ENCODE measurements at regions not wholly inside any gene's neighbourhood (a gene's known extent, or its start where the extent isn't known, plus 50 kb on each side); places are given as distances from the start of the nearest gene placed in this dataset.

DNA sequence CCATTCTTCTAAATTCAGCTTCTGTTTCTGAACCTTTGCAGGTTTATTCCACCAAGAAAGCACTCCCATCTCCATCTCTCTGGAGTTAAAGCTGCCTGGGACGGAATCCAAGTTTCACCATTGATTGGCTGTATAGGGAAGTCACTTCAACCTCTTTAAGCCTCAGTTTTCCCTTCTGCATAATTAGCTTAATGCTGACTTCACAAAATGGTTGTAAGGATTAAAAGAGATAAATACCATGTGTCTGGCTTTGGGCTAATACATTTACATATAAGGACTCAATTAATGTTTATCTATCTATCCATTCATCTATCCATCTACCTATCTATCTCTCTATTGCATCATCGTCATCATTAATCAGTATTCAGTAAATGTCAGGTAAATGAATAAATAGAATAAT lies 629.6 kb upstream of the MGMT start:
- no peak for DNase-seq

DNA sequence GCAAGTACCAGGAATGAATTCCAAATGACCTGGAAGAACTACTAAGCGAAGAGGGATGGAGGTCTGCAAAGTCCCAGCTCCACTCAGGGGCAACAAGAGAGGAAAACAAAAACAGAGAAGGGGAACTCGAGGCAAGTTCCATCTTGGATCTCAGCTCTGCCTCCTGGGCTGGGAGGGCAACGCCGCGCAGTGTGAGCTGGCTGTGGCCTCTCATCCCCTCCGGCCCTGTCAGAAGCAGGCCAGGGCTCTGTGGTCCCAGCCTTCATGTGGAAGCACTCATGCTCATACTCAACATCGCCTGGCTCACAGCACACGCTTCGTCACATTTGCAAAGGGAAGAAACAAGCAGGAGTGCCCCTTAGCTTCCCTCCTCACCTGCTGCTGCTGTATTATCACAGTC lies 627.9 kb upstream of the MGMT start:
- DNase-seq = no peak

DNA sequence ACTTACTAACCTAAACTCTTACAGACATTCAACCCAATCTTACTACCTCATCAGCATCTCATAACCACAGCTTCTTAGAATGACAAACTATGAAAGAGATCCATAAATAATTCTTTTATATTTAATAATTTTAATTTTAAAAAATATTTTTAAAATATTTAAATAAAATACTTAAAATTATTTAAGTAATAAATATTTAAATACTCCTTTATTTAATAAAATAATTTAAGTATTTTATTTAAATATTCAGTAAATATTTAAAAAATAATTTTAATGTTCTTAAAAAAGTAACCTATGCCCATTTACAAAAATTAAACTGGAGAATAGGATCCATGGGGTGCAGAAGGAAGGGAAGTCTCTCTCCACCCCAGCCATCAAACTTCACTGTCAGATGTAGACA lies 627.3 kb upstream of the MGMT start:
- DNase-seq = no peak

DNA sequence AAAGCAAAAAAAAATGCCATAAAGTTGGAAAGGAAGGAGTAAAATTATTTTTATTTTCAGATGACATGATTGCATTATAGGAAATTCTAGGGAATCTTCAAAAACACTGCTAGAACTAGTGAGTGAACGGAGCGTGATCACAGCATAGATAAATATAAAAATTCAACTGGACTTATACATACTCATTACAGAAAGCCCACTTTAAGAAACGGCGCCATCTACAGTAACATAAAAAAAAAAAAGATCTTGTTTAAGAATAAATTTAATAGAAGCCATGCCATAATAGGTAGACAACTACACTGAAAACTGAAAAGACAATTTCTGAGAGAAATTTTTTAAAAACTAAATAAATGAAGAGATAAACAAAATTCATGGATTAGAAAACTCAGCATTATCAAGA lies 623.1 kb upstream of the MGMT start:
- no peak for DNase-seq

DNA sequence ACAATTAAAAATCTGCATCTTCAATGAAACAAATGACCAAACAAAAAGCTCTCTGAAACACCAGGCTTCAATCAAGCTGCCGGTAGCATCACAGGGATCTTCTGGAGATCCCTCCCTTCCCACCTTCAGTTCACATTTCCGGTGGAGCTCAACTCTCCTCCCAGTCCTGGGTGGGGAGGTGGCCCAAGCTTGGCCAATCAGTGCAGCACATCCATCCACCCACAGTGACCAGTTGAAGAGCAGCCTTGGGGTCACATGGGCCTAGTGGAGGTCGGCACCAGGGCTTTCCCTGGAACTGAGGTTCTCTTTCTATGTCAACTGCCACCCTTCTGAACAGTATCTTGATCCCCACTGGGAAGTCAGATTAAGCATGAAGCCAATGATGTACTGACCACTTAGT lies 620.1 kb upstream of the MGMT start:
- no peak for DNase-seq

DNA sequence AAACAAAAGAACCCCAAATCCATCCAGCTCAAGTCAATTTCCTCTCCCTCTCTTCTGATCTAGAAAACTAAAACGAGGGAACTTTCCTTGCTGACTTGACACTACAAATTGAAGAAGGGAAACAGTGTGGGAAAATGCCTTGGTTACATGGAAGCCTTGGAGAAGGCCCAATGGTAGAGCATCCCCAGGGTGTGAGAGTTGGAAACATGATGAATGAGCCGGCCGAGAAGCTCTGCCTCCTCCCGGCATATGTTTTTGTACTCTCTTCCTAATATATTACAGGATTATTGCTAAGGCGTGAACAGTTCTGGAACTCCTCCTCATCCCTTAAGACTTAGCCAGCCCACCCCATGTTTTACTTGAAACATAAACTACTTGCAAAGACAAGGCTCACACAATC lies 618.2 kb upstream of the MGMT start:
- no peak for DNase-seq

DNA sequence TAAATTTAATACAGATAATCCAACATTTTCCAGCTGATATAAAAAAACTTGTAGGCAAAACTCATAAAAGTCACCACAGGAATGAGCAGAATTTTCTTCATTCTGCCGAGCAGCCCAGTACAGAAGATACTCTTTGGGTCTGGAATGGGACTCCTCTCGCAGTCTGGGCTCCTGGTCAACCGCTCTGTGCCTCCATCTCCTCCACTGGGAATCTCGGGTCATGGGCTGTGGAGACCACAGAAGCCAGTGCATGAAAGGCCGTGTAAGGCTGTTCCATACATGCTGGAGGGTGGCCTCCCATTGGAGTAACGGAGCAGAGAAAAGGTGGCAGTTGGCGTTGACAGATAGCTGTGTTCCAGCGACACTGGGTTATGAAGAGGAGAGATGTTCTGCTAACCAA lies 616.4 kb upstream of the MGMT start:
- no peak for DNase-seq

DNA sequence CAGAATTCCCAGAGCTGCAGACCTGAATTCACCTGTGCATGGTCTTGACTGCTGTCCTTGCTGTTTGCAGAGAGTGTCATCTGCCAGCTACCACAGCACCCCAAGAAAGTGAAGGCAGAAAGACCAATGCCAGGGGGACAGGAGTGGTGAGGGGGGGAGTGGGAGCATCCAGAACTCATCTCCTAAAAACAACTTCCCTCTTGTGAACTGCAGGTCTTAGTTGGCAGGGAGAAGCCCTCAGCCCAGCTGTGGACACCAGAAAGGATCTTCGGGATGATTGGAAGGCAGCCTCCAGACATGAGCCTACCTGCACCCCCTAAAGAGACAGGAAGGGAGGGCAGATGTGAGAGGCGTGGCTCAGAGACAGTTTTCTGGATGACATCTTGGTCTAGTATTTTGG lies 615.8 kb upstream of the MGMT start:
- no peak for DNase-seq

DNA sequence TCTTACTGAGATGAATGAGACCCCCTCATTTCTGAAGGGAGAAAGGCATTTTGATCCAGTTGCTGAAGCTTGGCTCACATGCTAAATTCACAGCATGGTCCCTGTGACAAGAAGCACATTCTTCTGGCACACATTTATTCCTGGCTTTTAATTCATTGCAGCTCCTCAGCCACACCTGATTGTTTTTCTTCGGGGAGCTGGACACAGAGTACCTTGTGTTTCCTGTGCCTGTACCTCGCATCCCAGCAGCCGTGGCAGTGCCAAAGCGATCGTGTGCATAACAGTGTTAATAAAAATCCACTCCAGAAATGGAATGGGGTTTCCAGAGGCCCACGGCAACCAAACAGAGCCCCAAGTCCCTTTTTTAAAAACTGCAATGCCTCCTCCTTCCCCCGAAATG lies 615.3 kb upstream of the MGMT start:
- DNase-seq = no peak

DNA sequence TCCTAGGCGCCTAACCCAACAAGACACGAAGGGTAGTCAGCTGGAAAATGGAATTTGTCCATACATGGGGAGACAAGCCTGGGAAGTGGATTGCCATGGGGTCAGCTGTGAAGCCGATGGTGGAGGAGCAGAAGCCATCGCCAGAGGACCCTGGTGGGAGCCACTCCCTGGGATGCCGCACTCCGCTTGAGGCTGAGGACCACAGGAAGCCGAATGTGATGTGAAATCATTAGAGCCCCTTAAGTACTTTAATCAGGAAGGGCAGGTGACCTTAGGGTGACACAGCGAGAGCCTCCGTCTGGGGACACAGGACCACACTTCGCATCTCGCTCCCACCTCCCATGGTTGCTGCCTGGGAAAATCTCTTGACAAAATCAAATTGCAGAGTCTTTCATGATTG lies 614.6 kb upstream of the MGMT start:
- DNase-seq = no peak

DNA sequence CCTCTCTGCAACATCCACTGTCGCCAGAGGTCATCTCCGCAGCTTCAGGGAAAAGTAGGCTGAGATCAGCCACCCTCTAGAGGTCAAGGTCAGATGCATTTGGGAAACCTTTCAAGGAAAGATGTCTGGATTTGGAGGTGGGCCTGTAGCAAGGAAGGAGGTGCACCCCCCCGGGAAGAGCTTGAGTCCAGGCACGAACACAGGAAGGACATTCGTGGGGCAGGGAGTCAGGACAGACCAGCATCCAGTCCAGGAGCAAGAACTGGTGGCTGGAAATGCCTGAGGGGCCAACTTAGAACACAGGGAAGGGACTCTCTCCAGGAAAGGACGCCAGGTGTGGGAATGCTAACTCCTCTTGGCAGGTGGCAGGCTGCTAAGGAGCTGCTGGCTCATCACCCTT lies 614.1 kb upstream of the MGMT start:
- no peak for DNase-seq

DNA sequence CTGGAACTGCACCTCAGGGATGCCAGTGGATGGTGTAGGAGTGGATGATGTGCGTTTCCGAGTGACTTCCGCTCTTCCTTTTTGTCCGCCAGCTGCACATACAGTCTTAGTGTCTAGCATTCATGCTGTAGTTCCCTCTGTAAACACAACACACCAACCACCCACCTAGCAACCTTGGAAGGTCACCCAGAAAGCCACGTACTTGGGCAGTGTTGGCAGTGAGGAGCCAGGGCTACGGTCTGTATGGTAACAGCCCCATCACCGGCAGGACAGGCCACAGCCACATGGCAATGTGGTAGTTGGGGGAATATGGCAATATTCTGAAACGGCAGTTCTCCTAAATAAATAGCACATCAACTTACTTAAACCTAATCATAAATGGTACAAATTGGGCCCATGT lies 613.5 kb upstream of the MGMT start:
- DNase-seq = no peak

DNA sequence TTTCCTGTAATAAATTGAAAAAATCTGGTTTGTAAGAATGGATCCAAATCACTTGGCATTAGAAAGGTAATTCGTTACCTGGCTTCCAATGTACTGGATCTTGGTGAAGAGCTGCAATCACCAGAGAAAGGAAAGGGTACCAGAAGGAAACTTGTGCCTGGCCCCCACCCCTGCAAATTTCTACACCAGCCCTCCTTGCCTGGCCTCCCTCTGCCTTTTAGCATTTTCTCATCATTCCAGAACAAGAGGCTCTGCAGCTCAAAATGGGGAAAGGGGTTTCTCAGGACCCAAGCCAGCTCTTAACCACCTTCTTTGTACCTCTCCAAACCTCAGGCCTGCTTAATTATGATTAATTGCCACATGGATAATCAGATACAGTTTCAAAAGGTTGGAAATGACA lies 612.8 kb upstream of the MGMT start:
- no peak for DNase-seq

DNA sequence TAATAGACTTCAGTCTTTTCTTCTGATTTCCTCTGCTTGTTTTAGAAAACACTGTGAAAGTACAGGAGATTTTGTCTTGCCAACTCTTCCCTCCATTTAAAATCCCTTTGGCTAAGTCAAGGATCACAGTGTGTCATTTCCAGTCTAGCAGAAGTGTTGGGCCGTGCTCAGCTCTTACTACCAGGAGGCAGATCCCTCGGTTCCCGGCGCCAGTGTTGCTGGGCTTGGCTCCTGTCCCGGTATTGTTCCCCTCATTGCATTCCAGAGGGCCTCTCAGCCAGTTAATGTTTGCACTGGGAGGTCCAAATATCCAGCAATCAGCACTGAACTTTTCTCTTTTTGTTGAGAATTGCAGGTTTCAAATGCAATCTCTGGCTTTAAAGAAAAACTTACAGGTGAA lies 612.1 kb upstream of the MGMT start:
- no peak for DNase-seq

DNA sequence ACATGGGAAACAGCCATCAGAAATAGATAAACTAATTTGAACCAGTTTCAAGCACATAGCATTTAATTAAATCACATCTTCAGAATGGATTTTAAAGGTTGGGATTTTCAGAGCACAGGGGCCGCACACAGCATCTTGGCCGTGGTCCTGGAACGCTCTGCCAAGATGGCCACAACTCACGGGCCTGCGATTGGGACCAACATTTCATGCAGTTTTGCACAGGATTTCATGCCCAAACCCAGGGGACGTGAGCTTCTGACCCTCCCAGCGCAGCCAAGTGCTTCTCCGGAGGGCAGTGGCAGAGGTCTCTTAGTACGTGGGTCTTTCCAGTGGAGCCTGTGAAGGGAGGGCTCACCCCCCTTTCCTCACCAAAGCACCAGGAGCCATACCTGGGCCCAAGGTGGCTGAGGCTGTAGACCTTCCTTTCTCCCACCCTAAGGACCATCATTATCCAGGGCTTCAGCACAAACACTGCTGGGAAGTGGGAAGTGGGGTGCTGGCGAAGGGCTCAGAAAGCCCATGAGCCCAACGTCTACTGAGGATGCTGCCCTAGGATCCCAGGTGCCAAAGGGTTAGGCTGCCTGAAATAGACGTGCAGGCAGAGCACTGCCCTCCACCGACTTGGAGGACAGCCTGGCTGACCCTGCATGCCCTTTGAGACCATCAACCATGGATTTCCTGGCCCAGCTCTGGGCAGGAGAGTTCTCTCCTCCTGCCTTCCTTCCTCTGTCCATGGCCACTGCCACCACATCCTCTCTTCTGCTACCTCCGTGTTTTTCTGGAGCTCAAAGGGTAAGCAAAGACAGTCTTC lies 611.2 kb upstream of the MGMT start:
- DNase-seq = no peak

DNA sequence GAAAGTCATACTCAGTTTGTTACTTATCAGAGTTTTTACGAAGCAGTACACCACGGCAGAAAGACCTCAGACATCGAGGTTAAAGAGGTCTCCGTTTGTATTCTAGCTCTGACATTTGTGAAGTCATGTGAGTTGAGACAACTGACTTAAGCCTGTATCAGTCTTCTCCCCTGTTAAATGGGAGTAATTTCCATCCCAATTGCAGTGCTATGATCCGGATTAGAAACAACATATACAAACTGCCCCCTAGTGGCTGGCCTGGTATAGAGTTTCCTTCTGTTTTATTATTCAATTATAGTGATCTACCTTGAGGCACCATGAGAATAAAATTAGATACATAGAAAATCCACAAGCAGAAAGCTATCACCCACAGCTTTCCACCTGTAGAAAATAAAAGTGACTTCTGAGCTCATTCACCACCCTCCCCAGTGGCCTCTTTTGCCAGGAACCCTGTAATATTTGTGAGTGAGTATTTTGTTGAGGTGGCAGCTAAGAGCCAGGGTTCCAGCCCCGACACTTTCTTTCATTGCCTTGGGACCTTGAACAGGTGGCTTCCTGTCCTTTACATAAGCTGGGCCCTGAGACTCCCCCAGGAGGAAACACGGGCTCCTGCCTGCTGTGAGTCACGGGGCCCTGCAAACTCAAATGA lies 607.2 kb upstream of the MGMT start:
- DNase-seq = no peak

DNA sequence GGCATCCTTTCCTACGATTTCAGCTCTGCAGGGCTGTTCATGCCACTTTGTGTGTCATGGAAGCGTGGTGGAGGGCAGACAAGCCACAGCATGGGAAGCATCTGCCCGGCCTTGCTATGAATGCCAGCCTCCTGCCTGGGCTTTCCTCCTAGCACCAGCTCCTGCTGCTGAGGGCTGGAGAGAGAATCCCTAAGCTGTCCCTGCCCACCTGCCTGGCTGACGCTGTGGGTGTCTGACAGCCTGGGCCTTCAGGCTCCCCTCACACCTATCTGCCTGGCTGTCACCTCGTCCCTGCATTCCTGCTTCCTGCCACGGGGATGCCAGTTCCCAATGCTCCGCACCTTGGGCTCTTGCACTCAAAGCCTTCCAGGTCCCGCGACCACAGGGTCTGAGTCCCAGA lies 606.5 kb upstream of the MGMT start:
- DNase-seq = no peak

DNA sequence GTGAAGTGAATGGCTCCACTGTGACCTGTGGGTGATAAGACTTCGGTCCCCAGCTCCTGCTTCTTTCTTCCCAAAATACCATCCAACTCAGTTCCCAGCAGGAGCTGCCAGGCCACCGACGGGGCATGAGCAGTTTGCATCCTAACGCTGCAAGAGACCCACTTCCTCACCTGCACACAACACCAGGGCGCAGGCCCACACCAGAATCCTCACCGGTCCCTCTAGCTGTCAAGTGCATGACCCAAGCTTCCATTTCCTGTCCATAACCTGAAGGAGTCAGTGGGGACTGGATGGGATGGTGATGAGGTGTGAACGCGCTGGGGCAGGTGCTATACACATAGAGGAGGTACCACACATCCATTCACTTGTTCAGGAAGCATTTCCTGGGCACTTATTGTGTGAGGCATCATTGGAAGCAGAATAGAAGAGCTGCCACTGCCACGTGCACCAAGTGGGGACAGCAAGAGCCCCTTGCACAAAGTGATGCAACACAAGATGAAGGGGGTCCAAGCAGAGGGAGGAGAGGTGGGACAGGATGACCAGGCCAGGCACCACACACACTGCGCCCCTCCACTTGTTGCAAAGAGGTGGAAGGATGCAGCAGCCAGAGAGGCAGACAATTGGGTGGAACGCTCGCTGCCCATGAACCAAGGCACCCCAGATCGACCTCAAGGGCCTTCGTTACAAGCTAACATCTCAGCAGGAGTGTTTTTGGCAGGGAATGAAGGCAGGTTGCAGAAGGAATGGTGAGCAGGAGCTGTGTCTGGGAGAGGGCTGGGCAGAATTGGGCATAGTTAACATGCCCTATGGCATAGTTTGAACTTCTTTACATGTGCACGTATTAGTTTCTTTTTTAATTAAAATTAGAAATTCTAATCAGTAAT lies 605.8 kb upstream of the MGMT start:
- DNase-seq = no peak

DNA sequence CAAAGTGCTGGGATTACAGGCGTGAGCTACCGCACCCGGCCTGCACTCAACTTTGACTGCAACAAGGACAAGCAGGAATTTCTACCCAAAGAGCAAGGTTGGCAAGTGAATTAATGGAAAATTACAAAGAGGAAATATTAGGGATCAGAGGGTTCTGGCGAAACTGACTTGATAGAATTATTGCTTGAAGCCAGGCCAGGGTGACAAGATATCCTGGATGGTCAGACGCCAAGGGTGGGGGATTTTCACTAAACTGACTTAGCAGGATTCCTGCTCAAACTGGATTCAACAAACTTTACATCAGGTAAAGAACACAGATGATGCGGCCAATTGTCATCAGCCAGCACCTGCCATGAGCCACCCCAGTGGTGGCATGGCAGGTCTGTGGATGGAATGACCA lies 603.6 kb upstream of the MGMT start:
- DNase-seq = no peak

DNA sequence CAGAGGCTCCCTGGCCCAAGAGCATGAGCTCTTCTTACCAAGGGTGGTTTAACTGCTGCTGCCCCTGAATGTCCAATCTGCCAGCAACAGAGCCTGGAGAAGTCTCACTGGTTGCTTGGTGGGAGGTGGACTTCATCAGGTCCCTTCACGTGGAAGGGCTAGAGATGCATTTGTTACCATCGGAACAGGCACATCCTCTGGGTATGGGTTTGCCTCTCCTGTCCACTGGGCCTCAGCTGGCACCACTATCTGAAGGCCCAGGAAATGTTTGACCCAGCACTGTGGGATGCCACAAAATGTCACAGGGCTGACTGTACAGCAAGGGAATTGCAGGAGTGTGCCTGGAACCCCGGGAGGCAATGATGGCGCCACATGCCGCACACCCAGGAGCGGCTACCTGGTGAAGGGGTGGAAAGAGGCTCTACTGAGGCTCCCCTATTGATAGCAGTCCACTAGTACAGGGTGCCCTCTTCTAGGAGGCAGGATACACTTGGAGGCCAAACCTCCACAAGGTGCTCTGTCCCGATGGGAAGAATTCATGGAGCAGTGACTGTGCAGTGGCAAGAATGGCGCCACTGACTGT lies 603.1 kb upstream of the MGMT start:
- DNase-seq = no peak

DNA sequence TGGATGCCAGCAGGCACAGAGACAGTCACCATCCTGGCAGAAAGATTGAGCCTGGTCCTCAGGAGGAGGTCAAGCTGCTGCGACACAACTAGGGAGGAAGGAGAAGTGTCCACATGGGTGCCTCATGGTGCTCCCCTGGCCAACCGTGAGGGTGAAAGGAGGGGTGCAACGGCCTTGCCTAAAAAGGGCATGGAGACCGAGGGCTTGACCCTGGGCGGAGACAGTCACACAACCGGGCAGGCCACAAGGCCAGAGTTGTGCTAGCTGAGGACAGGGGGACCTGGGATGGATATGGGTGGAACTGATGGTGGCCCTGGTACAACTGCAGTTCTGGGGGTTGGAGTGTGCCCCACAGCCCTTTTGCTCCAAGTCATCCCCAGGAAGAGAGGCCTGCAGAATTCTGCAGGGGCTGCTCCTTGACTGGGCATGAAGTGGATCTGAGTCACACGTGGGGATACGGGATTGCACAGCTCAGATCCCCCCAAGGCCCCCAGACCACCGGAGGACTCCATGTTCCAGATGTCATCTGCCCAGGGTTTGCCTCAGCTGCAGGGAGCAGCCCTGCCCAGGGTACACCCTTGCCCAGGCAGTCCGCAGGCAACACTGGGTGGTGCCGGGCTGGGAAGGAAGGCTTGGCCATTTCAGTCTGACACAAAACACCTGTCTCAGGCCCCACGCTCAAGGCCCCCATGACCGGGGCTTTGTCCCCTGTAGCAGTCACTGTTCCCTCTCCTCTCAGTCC lies 602.3 kb upstream of the MGMT start:
- no peak for DNase-seq

DNA sequence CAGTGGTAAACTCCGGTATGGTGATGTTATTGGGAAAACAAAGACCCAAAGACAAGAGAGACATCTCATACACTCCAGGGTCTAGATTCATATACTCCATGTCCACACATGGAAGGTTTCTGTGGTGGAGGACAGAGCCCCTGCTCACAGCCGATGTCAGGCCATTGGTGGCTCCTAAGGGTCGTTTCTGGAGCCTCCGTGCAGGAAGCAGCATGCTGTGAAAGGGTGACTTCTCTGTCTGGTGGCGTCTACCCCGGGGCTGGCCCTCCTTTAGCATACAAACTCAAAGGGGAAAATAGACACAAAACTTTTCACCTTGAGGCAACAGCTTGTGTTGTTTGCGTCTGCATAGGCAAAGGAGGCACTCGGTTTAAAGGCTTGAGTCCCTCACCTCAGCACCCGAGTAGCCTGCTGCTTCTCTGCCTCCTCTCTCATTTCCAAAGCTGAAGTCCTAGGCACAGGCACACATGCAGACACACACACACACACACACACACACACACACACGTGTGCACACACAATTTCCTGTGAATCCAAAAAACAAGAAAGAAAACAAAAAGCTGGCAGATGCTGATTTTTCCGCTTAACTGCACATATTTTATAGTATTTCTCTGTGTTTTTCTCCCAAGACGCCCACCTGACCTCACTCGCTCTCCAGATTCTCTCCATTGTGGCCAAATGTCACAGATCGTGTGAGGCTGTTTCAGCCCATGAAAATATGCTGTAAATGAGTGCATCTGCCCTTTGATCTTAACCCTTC lies 601.4 kb upstream of the MGMT start:
- no peak for DNase-seq

Measured in GDM1 (cell line).